ENCODE measurements at regions not wholly inside any gene's neighbourhood (a gene's known extent, or its start where the extent isn't known, plus 50 kb on each side); places are given as distances from the start of the nearest gene placed in this dataset.

- H4K8ac ChIP-seq (ENCODE audit: low read depth in 2 of 2, low read length in 2 of 2): no peak overlapping the region
- H2BK120ac ChIP-seq (ENCODE audit: low read depth, low read length): no peak overlapping the region
- H4K91ac ChIP-seq (ENCODE audit: insufficient read depth, low read depth, low read length): no peak overlapping the region
- no peak for DNase-seq
- no peak for TF ChIP-seq MXI1 (IDR thresholded peaks at IDR 0.05; ENCODE audit: borderline replicate concordance, low read depth, low read length)
- TF ChIP-seq MAZ (IDR thresholded peaks at IDR 0.05; ENCODE audit: borderline replicate concordance, low read depth, low read length): no peak
- no peak for TF ChIP-seq RCOR1 (IDR thresholded peaks at IDR 0.05; ENCODE audit: insufficient replicate concordance, low read length)
- no peak for TF ChIP-seq CTCF (conservative IDR thresholded peaks at IDR 0.05; ENCODE audit: low read depth, low read length)
- no peak overlapping the region for H2AK9ac ChIP-seq (replicated peaks; ENCODE audit: low read depth, low read length, poor library complexity)
- H2BK15ac ChIP-seq (ENCODE audit: low read depth, low read length): no peak overlapping the region
- H2BK5ac ChIP-seq (ENCODE audit: low read depth, low read length, poor library complexity, severe bottlenecking): no peak overlapping the region
- no peak overlapping the region for H2AFZ ChIP-seq (replicated peaks; ENCODE audit: low read length, poor library complexity)
- intact Hi-C loops (cut with micrococcal nuclease): no loop called here
- H3K9me3 ChIP-seq (ENCODE audit: control insufficient read depth, insufficient read depth, low read length): no peaks in the 10 kb centered on the region
- H3K14ac ChIP-seq (replicated peaks; ENCODE audit: low read depth, low read length): no peak overlapping the region
- dilution Hi-C loops (cut with HindIII; ENCODE audit: low sequenced_read_pairs, unreplicated experiment): no loop called here
- BruUV-seq (replicated peaks): no TSS peak
- H3K27ac ChIP-seq (ENCODE audit: insufficient read depth, low read length): no peak overlapping the region
- in situ Hi-C loops (cut with MboI; ENCODE audit: low sequenced_read_pairs): no loop called here
- no peak overlapping the region for H2BK20ac ChIP-seq (ENCODE audit: low read depth, low read length)
- no peak overlapping the region for H3K4ac ChIP-seq (ENCODE audit: low read depth, low read length)
- H2AK5ac ChIP-seq (ENCODE audit: low read depth, low read length): 0 out of 2 replicates have a peak overlapping the region, but pooled peaks have one; percentile 24
- no peak for ATAC-seq (ENCODE audit: low read depth)
- H3K27me3 ChIP-seq (ENCODE audit: control insufficient read depth, insufficient read depth, low read length): no peaks in the 10 kb centered on the region
- H3K9me1 ChIP-seq (ENCODE audit: insufficient read depth, low read length): peaks cover 6% of the 10 kb centered on the region
- no peak overlapping the region for H3K56ac ChIP-seq (ENCODE audit: extremely low read depth, insufficient read depth, low read length)
- no peaks in the 10 kb centered on the region for H3K36me3 ChIP-seq (ENCODE audit: control insufficient read depth, insufficient read depth, low read length)
- no peaks in the 10 kb centered on the region for H3K79me1 ChIP-seq (ENCODE audit: low read depth in 1 of 2, low read length in 2 of 2)
- H4K20me1 ChIP-seq (ENCODE audit: insufficient read depth, low read length): no peaks in the 10 kb centered on the region
- no peak overlapping the region for H3K4me2 ChIP-seq (ENCODE audit: low read depth, low read length)
- H3K9ac ChIP-seq (ENCODE audit: low read depth, low read length): no peak overlapping the region
- no peak overlapping the region for H3K23ac ChIP-seq (ENCODE audit: low read depth, low read length)
- POLR2A ChIA-PET (ENCODE audit: unreplicated experiment): no interaction called here
- H3K4me1 ChIP-seq (ENCODE audit: control insufficient read depth, insufficient read depth, low read length): peaks cover 10% of the 10 kb centered on the region
- no peak overlapping the region for H3K4me3 ChIP-seq (ENCODE audit: insufficient read depth, low read depth, low read length)
- CTCF ChIA-PET: no interaction called here
- no peak overlapping the region for H4K5ac ChIP-seq (ENCODE audit: low read depth, low read length)
- 100% methylated on average over 1 of the region's 8 CpGs; no CpG with 5 or more reads in 1 of the 2 experiments for WGBS, 2 experiments (ENCODE audit: extremely low coverage in 2 of 2, insufficient read length in 1 of 2)
- no peak overlapping the region for H3K18ac ChIP-seq (ENCODE audit: low read depth, low read length)
Measured at GRCh38 chr20:53676987-53677386, 83.3 kb upstream of the ZNF217 start.

Data from IMR-90 (cell line).